GM12865 (cell line): ENCODE measurements at regions not wholly inside any gene's neighbourhood (a gene's known extent, or its start where the extent isn't known, plus 50 kb on each side); places are given as distances from the start of the nearest gene placed in this dataset.
"Not testable (repeated sequence)": the region's sequence is repeated elsewhere in the genome, so short reads cannot be mapped to it uniquely, and the experiment has no call there.

Source experiments
- DNase-seq: peaks from one replicate; pipeline ENCODE4 v3.0.0; 2010; ENCODE audit warnings: low read depth
- H3K4me3 ChIP-seq: 2 replicates; pipeline ENCODE4 v1.5.1; 2011; ENCODE audit warnings: mild to moderate bottlenecking, low read depth, low read length, control low read depth
- TF ChIP-seq, protein P1 (sequence below): IDR thresholded peaks from 2 replicates; pipeline ENCODE4 v1.5.1; 2011; ENCODE audit warnings: low read length, control low read depth, low read depth, inconsistent platforms; ENCODE audit not compliant: insufficient read depth; ENCODE audit errors: missing control alignments

DNA sequence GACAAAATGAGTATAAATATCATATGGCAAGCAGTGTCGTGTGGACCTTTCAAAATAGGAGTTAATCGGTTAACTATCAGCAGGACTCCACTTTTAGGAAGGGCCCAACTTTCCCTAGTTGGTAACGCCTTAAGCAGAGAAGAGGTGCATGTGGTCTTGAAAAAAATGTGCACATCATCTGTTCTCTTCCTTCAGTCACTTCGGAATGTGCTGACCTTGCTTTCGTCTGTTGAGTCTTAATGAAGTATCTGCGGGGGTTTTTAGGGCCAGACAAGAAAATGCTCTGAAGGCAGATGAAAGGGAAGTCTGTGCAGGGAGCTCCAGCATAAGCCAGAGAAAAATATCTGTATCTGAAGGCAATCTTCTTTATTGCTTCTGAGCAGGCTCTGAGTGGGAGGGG lies 185.2 kb downstream of the AEBP2 start:
- TF ChIP-seq, protein P1, sequence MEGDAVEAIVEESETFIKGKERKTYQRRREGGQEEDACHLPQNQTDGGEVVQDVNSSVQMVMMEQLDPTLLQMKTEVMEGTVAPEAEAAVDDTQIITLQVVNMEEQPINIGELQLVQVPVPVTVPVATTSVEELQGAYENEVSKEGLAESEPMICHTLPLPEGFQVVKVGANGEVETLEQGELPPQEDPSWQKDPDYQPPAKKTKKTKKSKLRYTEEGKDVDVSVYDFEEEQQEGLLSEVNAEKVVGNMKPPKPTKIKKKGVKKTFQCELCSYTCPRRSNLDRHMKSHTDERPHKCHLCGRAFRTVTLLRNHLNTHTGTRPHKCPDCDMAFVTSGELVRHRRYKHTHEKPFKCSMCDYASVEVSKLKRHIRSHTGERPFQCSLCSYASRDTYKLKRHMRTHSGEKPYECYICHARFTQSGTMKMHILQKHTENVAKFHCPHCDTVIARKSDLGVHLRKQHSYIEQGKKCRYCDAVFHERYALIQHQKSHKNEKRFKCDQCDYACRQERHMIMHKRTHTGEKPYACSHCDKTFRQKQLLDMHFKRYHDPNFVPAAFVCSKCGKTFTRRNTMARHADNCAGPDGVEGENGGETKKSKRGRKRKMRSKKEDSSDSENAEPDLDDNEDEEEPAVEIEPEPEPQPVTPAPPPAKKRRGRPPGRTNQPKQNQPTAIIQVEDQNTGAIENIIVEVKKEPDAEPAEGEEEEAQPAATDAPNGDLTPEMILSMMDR: no peak
- DNase-seq: no peak
- H3K4me3 ChIP-seq: no peak overlapping the region

DNA sequence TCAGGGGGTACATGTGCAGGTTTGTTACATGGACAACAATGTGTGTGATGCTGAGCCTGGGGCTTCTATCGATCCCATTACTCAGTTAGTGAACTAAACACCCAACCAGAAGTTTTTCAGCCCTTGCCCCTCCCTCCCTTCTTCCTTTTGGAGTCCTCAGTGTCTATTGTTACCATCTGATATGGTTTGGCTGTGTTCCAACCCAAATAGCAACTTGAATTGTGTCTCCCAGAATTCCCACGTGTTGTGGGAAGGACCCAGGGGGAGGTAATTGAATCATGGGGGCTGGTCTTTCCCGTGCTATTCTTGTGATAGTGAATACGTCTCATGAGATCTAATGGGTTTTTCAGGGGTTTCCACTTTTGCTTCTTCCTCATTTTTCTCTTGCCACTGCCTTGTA lies 186.3 kb downstream of the AEBP2 start:
- DNase-seq, H3K4me3 ChIP-seq: not testable (repeated sequence)

DNA sequence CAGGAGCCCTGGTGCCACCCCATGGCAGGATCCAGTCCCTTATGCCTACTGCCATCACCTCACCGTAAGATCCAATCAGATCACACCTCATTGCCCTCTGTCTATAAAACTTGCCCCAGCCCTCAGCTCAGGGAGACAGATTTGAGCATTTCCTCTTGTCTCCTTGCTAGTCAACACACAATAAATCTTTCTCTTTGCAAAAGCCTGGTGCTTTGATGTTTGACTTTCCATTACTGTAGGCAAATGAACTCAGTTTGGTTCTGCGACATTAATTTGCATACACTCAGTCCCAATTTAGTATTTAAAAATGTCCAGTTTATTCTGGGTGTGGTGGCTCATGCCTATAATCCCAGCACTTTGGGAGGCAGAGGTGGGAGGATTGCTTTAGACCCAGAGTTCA lies 188.4 kb downstream of the AEBP2 start:
- no peak for DNase-seq
- H3K4me3 ChIP-seq: no peak overlapping the region
- TF ChIP-seq, protein P1: no peak

DNA sequence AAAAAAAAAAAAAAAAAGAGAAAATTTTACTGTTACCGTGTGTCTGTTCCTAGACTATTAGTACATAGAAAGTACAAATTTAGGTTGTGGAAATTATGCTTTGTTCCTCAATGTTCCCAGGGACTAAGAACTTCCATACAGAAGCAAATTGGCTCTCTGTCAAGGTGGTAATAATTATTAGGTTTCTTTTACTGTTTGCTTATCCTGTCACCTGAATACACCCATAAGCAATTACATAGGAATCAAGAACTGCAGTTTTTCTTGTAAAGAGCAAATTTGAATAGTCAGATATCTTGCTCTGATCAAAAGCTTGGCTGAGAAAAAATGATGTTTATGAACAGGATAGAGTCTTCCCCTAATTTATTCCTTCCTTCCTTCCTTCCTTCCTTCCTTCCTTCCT lies 191.2 kb downstream of the AEBP2 start:
- no peak overlapping the region for H3K4me3 ChIP-seq
- DNase-seq: no peak
- TF ChIP-seq, protein P1: no peak

DNA sequence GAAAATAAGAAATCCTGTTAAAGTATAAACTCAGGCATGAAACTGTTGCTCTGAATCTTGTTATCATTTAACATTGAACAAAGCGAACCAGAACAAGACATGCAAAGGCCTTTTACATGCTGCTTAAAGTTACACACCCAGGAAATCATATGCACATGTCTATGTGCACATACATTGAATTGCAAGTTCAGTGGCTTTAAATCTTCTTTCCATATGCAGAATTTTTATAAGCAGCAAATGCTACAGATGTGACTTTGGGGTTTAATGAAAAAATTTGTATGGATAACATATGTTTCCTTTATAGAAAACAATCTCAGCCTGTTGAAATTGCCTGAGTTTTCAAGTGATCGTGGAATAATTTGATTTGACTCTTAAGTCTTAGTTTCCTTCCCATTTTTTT lies 193.9 kb downstream of the AEBP2 start:
- no peak overlapping the region for H3K4me3 ChIP-seq
- TF ChIP-seq, protein P1: no peak
- DNase-seq: no peak

DNA sequence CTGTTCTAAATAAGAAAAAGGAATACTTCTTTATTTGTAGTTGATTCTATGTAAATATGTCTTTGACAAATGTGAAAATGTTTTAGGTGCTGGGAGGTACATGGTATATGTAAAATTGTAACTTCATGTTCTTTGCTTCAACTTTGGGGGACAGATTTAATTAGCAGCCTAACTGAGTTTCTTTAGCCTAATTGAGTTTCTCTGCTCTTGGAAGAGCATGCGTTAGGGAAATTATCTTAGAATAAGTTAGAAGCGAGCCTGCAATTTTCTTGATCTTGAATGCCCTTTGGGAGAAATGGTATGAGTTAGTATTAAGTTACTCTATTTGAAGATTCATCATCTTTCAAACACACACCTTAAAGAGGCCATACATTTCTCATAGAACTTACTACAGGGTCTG lies 194.3 kb downstream of the AEBP2 start:
- no peak overlapping the region for H3K4me3 ChIP-seq
- TF ChIP-seq, protein P1: no peak
- no peak for DNase-seq

DNA sequence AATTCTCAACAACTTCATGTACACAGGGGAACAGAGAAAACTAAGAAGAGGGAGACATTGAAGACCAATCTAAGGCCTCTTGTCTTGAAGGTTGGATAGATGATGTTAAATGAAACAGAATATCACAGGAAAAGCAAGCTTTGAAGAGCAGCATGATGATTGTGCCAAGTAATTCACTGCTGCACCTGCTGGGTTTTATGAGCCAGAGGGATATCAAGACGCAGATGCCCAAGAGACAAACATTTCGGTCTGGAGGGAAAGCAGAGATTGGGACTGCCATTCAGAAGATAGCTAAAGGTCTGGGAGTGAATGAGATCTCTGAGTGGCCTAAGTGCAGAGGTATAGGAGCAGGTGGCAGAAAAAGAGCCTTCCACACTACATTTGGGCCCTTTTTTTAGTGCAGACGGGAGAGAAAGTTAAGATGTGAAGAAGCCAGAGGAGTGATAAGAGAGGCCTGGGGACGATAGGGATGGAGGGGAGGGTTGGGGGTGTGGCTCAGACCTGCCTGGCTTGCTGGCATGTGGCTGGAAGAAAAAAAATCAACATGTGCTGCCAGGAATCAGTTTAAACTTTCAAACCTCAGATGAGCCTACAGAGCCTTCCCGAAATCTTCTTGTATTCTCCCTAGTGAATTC lies 200.6 kb downstream of the AEBP2 start:
- TF ChIP-seq, protein P1: no peak
- DNase-seq: no peak
- no peak overlapping the region for H3K4me3 ChIP-seq
